ENCODE measurements at regions not wholly inside any gene's neighbourhood (a gene's known extent, or its start where the extent isn't known, plus 50 kb on each side); places are given as distances from the start of the nearest gene placed in this dataset.
A peak's percentile ranks its signal among the peaks of the same experiment; 100 is the strongest.

GRCh38 chr1:185601189-185601588 is 133.0 kb upstream of the HMCN1 start:
- TF ChIP-seq CTCF (IDR thresholded peaks at IDR 0.05) (no peak), POLR2A (IDR thresholded peaks at IDR 0.05) (no peak)

GRCh38 chr1:185600641-185601040 is 133.6 kb upstream of the HMCN1 start:
- DNase-seq (no peak), ATAC-seq (no peak)
- H3K36me3 ChIP-seq (replicated peaks in 1 of 2; ENCODE audit: insufficient read depth in 1 of 2, low read depth in 2 of 2), result no peaks in the 10 kb centered on the region
- no peak overlapping the region for H3K27ac ChIP-seq
- H3K4me1 ChIP-seq, result no peaks in the 10 kb centered on the region
- no peaks in the 10 kb centered on the region for H3K9me3 ChIP-seq
- H3K27me3 ChIP-seq, result no peaks in the 10 kb centered on the region
- TF ChIP-seq POLR2A (IDR thresholded peaks at IDR 0.05) (no peak), CTCF (IDR thresholded peaks at IDR 0.05) (no peak)
- 54 to 56% methylated on average over 2 of the region's 2 CpGs for WGBS, 2 donors
- H3K4me3 ChIP-seq, result no peak overlapping the region
- intact Hi-C loops (cut with DNase I), result no loop called here

More at GRCh38 chr1:185601189-185601588, 133.0 kb upstream of the HMCN1 start:
- no peaks in the 10 kb centered on the region for H3K9me3 ChIP-seq
- H3K27ac ChIP-seq, result no peak overlapping the region
- no peaks in the 10 kb centered on the region for H3K27me3 ChIP-seq
- H3K4me3 ChIP-seq, result no peak overlapping the region
- WGBS, 2 donors, result 100% methylated on average over 1 of the region's 1 CpG
- no peak for ATAC-seq
- H3K4me1 ChIP-seq, result no peaks in the 10 kb centered on the region
- no peak for DNase-seq
- intact Hi-C loops (cut with DNase I), result no loop called here
- no peaks in the 10 kb centered on the region for H3K36me3 ChIP-seq (replicated peaks in 1 of 2; ENCODE audit: insufficient read depth in 1 of 2, low read depth in 2 of 2)

- no peak for ATAC-seq
- no peak for DNase-seq
- Histone ChIP-seq H3K4me3 (no peak overlapping the region), H3K36me3 (replicated peaks in 1 of 2; ENCODE audit: insufficient read depth in 1 of 2, low read depth in 2 of 2) (no peaks in the 10 kb centered on the region), H3K27me3 (no peaks in the 10 kb centered on the region), H3K27ac (no peak overlapping the region), H3K4me1 (peaks cover 19% of the 10 kb centered on the region), H3K9me3 (no peaks in the 10 kb centered on the region)
- TF ChIP-seq CTCF (IDR thresholded peaks at IDR 0.05) (no peak), POLR2A (IDR thresholded peaks at IDR 0.05) (no peak)
- 55 to 68% methylated on average over 1 of the region's 1 CpG for WGBS, 2 donors
- intact Hi-C loops (cut with DNase I), result no loop called here
These were observed 135.9 kb upstream of the HMCN1 start for GRCh38 chr1:185598332-185598731.

- no peaks in the 10 kb centered on the region for H3K36me3 ChIP-seq (replicated peaks in 1 of 2; ENCODE audit: insufficient read depth in 1 of 2, low read depth in 2 of 2)
- WGBS, 2 donors, result 61 to 66% methylated on average over 3 of the region's 3 CpGs
- peak; percentile 51 for ATAC-seq
- peak; percentile 27 to 56 (median 51) for TF ChIP-seq CTCF (IDR thresholded peaks at IDR 0.05)
- no peak for TF ChIP-seq POLR2A (IDR thresholded peaks at IDR 0.05)
- no peaks in the 10 kb centered on the region for H3K27me3 ChIP-seq
- H3K9me3 ChIP-seq, result no peaks in the 10 kb centered on the region
- peaks cover 27% of the 10 kb centered on the region for H3K4me1 ChIP-seq
- DNase-seq, result peak; percentile 52 to 64 (median 56)
- no peak overlapping the region for H3K4me3 ChIP-seq
- intact Hi-C loops (cut with DNase I), result no loop called here
- peak overlapping the region in 2 of 4 donors; percentile 15 to 66 for H3K27ac ChIP-seq
These were observed 138.1 kb upstream of the HMCN1 start for GRCh38 chr1:185595835-185596667.
